Mucosa of descending colon (tissue), 3 donors: ENCODE measurements at regions not wholly inside any gene's neighbourhood (a gene's known extent, or its start where the extent isn't known, plus 50 kb on each side); places are given as distances from the start of the nearest gene placed in this dataset.

Experiments
- ATAC-seq: fragments of 200-7000 bp; cut with Tn5 transposase; one replicate; pipeline ENCODE4 v1.9.1; 2020; ENCODE audit warnings: mild to moderate bottlenecking, moderate library complexity
- DNase-seq, 3 donors: peaks; one replicate each; pipeline ENCODE4 v3.0.0-alpha.2; 2020
- H3K36me3 ChIP-seq: fragments of 200-600 bp; one replicate; pipeline ENCODE4 v1.8.0; 2021; ENCODE audit warnings: low read depth, mild to moderate bottlenecking
- H3K4me1 ChIP-seq: fragments of 200-600 bp; one replicate; pipeline ENCODE4 v1.8.0; 2021; ENCODE audit warnings: low read depth, mild to moderate bottlenecking
- H3K4me3 ChIP-seq: fragments of 200-600 bp; one replicate; pipeline ENCODE4 v1.8.0; 2021; ENCODE audit warnings: mild to moderate bottlenecking
- H3K9me3 ChIP-seq: fragments of 200-600 bp; one replicate; pipeline ENCODE4 v1.8.0; 2021; ENCODE audit warnings: mild to moderate bottlenecking
- intact Hi-C, 2 donors: fragments of 100-400 bp; cut with DNase I in 1 of 2; cut with micrococcal nuclease in 1 of 2; formaldehyde crosslinking; loops; one replicate each; pipeline versions ENCODE4 v1.11.0 to v1.11.1; 2022; cut with DNase I, micrococcal nuclease
- TF ChIP-seq, protein P1 (sequence below): fragments of 200-600 bp; IDR thresholded peaks from one replicate; pipeline ENCODE4 v1.8.0; 2022; ENCODE audit warnings: antibody characterized with exemption, mild to moderate bottlenecking
- donor health status: DM: no; HTN: no; CAD: no; lungs with moderate emphysema.
- donor health status: DM: no; HTN: no; CAD: no.
- donor health status: DM: no; HTN: yes; CAD: no.

DNA sequence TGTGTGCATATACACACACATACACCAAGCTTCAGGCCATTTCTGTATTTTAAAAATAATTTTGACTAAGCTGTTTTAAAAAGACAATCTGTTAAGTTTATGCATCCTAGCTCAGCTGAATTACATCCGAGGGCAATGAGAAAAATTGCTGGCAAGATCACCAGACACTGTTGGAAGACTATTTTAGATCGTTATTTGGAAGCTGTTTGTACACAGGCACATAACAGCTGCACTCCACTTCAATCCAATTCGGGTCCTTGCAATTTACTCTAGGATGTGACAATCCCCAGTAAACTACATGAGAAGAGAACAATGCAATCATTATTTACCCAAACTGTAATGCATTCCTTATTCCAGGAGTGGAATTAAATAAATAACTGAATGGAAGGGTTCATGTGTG, 79.3 kb upstream of the RASA1 start:
- intact Hi-C loops = no loop called here
- ATAC-seq = no peak

DNA sequence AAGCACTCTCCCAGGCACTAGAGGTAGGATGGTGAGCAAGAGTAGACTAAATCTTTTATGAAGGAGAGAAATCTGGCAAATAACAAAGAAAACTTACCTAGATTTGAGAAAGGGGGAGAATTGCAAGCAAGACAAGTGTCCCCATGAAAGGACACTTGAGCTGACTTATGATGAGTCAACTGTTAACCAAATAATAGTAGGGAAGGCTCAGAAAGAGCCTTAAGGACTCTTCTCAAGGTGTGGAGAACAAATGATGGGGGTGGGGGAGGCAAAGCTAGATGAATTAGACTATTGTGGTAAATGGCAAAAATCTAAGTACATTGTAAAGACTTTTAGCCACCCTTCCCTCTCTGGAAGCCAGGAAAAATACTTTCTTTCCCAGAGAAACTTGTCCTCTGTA, 77.6 kb upstream of the RASA1 start:
- TF ChIP-seq, protein P1, sequence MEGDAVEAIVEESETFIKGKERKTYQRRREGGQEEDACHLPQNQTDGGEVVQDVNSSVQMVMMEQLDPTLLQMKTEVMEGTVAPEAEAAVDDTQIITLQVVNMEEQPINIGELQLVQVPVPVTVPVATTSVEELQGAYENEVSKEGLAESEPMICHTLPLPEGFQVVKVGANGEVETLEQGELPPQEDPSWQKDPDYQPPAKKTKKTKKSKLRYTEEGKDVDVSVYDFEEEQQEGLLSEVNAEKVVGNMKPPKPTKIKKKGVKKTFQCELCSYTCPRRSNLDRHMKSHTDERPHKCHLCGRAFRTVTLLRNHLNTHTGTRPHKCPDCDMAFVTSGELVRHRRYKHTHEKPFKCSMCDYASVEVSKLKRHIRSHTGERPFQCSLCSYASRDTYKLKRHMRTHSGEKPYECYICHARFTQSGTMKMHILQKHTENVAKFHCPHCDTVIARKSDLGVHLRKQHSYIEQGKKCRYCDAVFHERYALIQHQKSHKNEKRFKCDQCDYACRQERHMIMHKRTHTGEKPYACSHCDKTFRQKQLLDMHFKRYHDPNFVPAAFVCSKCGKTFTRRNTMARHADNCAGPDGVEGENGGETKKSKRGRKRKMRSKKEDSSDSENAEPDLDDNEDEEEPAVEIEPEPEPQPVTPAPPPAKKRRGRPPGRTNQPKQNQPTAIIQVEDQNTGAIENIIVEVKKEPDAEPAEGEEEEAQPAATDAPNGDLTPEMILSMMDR = no peak
- H3K9me3 ChIP-seq = no peaks in the 10 kb centered on the region
- ATAC-seq (no peak), DNase-seq (no peak)
- no peaks in the 10 kb centered on the region for H3K4me1 ChIP-seq
- no peak overlapping the region for H3K4me3 ChIP-seq
- no peaks in the 10 kb centered on the region for H3K36me3 ChIP-seq
- intact Hi-C loops = no loop called here

More for the DNA sequence above, 79.3 kb upstream of the RASA1 start:
- Histone ChIP-seq H3K9me3 (no peaks in the 10 kb centered on the region), H3K4me1 (no peaks in the 10 kb centered on the region), H3K4me3 (no peak overlapping the region), H3K36me3 (no peaks in the 10 kb centered on the region)
- TF ChIP-seq, protein P1 = no peak
- DNase-seq = no peak

DNA sequence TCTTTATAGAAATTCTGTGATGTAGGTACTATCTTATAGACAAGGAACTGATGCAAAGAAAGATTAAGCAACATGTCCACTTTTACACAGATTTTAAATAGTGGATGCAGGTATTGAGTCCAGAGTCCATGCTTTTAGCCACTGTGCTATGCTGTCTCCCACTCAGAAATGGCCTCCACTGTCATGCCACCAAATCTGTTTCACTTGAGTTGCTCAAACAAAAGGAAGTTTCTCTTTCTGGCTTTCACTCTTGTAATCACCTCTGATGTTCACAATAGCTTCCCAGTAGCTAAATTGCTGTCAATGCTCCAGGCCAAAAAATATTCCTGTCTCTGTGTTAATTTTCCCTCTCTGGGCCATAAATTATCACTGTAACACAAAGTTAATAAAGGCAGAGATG, 77.0 kb upstream of the RASA1 start:
- TF ChIP-seq, protein P1 = no peak
- H3K9me3 ChIP-seq = no peaks in the 10 kb centered on the region
- H3K4me1 ChIP-seq = no peaks in the 10 kb centered on the region
- no peak overlapping the region for H3K4me3 ChIP-seq
- intact Hi-C loops = no loop called here
- no peak for ATAC-seq
- DNase-seq = no peak
- no peaks in the 10 kb centered on the region for H3K36me3 ChIP-seq

DNA sequence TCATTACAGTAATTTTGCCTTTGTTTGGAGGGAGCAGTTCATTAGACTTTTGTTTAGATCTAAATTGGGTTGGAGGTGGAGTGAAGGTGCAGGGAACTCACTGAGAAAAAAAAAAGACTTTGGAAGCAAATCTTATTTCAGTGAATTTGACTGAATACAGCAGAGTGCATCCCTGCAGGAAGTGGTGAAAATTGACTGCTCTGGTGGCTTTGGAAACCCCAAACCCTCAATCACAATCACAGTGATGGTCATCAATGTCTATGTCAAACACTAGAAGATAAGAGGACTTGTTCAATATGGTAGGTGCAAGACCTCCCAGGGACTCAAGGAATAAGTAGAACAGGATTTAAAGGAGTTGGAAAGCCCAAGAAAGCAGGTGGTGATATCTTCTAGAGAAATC, 76.0 kb upstream of the RASA1 start:
- Histone ChIP-seq H3K9me3 (no peaks in the 10 kb centered on the region), H3K4me3 (no peak overlapping the region), H3K4me1 (no peaks in the 10 kb centered on the region), H3K36me3 (no peaks in the 10 kb centered on the region)
- ATAC-seq = no peak
- intact Hi-C loops = no loop called here
- DNase-seq = no peak
- TF ChIP-seq, protein P1 = no peak

DNA sequence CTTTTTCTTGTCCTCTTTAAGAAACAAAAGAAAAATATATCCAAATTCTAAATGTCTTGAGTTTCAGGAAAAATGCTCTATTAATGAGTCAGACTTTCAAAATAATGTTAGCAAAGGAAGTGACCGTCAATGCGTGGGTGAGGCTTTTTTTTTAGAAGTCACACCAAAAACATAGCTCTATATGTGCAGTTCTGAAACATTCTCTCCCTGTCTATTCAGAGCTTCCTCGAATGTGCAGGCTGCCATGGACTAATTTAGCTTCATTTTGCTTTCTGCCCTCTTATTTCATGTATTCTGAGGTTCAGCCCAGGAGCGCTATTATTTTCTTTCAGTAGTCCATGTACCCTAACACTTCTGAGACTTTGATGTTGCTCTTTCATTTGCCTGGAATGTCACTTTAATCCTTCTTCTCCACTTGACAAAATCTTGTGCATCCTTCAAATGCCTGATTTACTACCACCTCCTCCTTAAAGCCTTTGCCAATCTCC, 72.5 kb upstream of the RASA1 start:
- TF ChIP-seq, protein P1 = no peak
- intact Hi-C loops = no loop called here
- no peak overlapping the region for H3K4me3 ChIP-seq
- H3K9me3 ChIP-seq = peaks cover 3% of the 10 kb centered on the region
- no peaks in the 10 kb centered on the region for H3K36me3 ChIP-seq
- ATAC-seq (no peak), DNase-seq (no peak)
- H3K4me1 ChIP-seq = no peaks in the 10 kb centered on the region

DNA sequence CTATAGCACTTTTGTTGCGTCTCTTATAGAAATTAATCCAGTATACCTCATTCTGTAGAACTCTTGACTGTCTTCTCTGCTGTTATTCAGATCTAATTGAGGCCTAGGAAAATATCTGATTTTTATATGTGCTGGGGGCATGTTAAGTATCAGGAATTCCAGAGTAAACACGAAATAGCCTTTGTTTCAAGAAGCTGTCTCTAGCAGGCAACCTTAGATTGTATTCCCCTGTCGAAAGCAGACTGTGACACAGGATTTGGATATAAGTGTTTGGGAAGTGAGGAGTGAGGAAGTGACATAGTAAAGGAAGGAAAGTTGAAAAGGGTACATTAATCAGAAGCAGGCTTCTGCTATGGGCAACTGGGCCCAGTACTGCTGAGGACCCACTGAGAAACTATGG, 72.1 kb upstream of the RASA1 start:
- Histone ChIP-seq H3K36me3 (no peaks in the 10 kb centered on the region), H3K9me3 (peaks cover 3% of the 10 kb centered on the region), H3K4me3 (no peak overlapping the region), H3K4me1 (no peaks in the 10 kb centered on the region)
- DNase-seq (no peak), ATAC-seq (no peak)
- intact Hi-C loops = no loop called here
- TF ChIP-seq, protein P1 = no peak
